ENCODE measurements at regions not wholly inside any gene's neighbourhood (a gene's known extent, or its start where the extent isn't known, plus 50 kb on each side); places are given as distances from the start of the nearest gene placed in this dataset.

- TF ChIP-seq CTCF (IDR thresholded peaks at IDR 0.05), result no peak
- no peak for TF ChIP-seq POLR2A (IDR thresholded peaks at IDR 0.05)
Measured at GRCh38 chr10:85137253-85137652, 808.9 kb downstream of the CCSER2 start.

Data from transverse colon (tissue), 3 donors.